HFF-Myc (cell line): ENCODE measurements at regions not wholly inside any gene's neighbourhood (a gene's known extent, or its start where the extent isn't known, plus 50 kb on each side); places are given as distances from the start of the nearest gene placed in this dataset.
"Not testable (repeated sequence)": the region's sequence is repeated elsewhere in the genome, so short reads cannot be mapped to it uniquely, and the experiment has no call there.

Experiments
- DNase-seq: peaks from one replicate; pipeline ENCODE4 v3.0.0-alpha.2; 2011; ENCODE audit warnings: low read depth; ENCODE audit errors: extremely low read depth
- H3K4me3 ChIP-seq: replicated peaks from 2 replicates; pipeline ENCODE4 v1.5.1; 2011; ENCODE audit warnings: low read depth, mild to moderate bottlenecking, control low read depth, low read length
- CTCF ChIP-seq: IDR thresholded peaks from 2 replicates; pipeline ENCODE4 v1.5.1; 2012; ENCODE audit warnings: mild to moderate bottlenecking, low read depth, low read length, control low read depth; ENCODE audit errors: missing control alignments

DNA sequence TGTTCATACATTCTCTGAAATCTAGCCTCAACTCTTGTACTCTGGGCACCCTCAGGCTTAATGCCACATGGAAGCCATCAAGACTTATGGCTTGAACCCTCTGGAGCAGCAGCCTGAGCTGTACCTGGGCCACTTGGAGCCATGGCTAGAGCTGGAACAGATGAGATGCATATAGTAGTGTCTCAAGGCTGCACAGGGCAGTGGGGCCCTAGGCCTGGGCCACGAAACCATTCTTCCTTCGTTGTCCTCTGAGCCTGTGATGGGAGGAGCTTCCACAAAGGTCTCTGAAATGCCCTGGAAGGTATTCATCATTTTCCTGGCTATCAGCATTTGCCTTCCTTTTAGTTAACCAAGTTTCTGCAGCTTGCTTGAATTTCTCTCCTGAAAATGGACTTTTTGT lies 1427.2 kb upstream of the PCDH10 start:
- DNase-seq, result no peak
- no peak overlapping the region for H3K4me3 ChIP-seq
- no peak for TF ChIP-seq CTCF

- H3K4me3 ChIP-seq, DNase-seq: not testable (repeated sequence)
Measured at GRCh38 chr4:131723069-131723468, 1426.0 kb upstream of the PCDH10 start.

GRCh38 chr4:131724847-131725246 lies 1424.2 kb upstream of the PCDH10 start:
- peak overlapping the region; percentile 23; the same call in 1 of the 2 replicates for H3K4me3 ChIP-seq
- DNase-seq, result peak; percentile 0

DNA sequence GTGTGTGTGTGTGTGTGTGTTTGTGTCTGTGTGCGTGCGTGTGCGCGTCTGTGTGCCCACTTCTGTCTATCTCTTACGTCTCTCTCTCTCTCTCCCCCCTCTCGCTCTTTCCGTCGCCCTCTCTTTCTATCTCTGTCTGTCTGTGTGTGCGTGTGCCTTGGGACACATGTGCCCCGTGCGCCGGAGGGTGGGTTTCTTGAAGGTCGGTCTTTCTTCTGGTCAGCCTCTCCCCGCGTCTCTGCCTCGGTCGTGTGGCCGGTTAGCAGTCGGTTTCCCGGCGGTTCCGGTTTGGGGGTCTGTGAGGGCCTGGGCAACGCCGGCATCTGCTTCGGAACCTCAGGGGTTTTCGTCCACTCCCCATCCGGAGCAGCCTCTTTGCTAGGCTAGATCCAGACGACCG lies 1423.6 kb upstream of the PCDH10 start:
- DNase-seq, H3K4me3 ChIP-seq: not testable (repeated sequence)

GRCh38 chr4:131726940-131727339 lies 1422.2 kb upstream of the PCDH10 start:
- H3K4me3 ChIP-seq, DNase-seq: not testable (repeated sequence)

GRCh38 chr4:131727418-131727817 lies 1421.7 kb upstream of the PCDH10 start:
- DNase-seq, H3K4me3 ChIP-seq: not testable (repeated sequence)

GRCh38 chr4:131729205-131729604 lies 1419.9 kb upstream of the PCDH10 start:
- not testable (repeated sequence) for DNase-seq, H3K4me3 ChIP-seq

- not testable (repeated sequence) for DNase-seq, H3K4me3 ChIP-seq
Measured at GRCh38 chr4:131729716-131730398, 1419.2 kb upstream of the PCDH10 start.

GRCh38 chr4:131730574-131730973 lies 1418.5 kb upstream of the PCDH10 start:
- not testable (repeated sequence) for H3K4me3 ChIP-seq, DNase-seq

DNA sequence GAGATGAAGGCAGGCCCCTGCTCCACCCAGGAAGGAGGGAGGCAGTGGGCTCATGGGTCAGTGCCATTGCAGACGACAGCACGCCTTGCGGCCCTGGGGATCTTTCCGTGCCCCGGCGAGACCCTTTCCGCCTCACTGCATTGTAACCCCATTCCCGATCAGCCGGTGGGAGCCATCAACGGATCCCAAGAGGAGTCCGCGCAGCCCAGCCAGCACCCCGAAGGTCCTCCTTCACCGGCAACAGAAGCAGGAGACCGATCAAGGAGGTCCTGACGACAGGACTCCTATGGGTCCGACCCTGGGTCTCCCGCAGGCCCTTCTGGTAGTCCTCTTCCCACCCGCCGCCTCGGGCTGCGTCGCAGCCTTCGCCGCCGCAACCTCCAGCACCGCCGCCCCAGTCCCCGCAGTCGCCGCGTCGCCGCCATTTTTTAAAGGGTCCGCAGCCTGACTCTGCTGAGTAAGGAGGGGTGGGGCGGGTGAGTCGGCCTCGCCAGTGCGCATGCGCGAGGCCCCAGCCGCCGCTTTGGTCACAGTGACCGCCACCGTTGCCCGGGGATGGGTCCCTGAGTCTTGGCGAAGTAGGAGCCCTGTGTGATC lies 1417.0 kb upstream of the PCDH10 start:
- DNase-seq, H3K4me3 ChIP-seq: not testable (repeated sequence)

GRCh38 chr4:131734321-131734720 lies 1414.8 kb upstream of the PCDH10 start:
- DNase-seq, H3K4me3 ChIP-seq: not testable (repeated sequence)

DNA sequence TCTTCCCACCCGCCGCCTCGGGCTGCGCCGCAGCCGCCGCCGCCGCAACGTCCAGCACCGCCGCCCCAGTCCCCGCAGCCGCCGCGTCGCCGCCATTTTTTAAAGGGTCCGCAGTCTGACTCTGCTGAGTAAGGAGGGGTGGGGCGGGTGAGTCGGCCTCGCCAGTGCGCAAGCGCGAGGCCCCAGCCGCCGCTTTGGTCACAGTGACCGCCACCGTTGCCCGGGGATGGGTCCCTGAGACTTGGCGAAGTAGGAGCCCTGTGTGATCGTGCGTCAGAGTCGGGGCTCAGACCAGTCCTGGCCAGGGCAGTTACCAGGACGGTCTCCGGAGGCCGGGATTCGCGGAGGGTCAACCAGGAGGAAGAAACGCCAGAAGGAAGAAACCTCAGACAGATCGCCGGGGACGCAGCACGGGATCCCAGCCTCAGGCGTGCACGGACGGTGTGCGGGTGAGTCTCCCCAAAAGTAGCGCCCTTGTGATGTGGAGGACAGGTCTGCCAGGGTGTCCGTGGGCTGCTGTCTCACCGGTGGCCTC lies 1414.2 kb upstream of the PCDH10 start:
- not testable (repeated sequence) for H3K4me3 ChIP-seq, DNase-seq

GRCh38 chr4:131738991-131739390 lies 1410.1 kb upstream of the PCDH10 start:
- not testable (repeated sequence) for H3K4me3 ChIP-seq, DNase-seq

DNA sequence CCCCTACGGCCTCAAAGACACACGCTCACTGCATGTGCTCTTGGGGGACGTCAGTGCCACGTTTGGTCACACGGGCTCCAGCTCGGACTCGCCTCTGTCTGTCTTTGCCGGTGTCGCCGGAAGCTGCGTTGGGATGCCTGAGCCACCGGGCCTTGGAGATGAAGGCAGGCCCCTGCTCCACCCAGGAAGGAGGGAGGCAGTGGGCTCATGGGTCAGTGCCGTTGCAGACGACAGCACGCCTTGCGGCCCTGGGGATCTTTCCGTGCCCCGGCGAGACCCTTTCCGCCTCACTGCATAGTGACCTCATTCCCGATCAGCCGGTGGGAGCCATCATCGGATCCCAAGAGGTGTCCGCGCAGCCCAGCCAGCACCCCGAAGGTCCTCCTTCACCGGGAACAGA lies 1407.3 kb upstream of the PCDH10 start:
- H3K4me3 ChIP-seq, DNase-seq: not testable (repeated sequence)

- DNase-seq, H3K4me3 ChIP-seq: not testable (repeated sequence)
Measured at GRCh38 chr4:131742536-131743205, 1406.4 kb upstream of the PCDH10 start.

DNA sequence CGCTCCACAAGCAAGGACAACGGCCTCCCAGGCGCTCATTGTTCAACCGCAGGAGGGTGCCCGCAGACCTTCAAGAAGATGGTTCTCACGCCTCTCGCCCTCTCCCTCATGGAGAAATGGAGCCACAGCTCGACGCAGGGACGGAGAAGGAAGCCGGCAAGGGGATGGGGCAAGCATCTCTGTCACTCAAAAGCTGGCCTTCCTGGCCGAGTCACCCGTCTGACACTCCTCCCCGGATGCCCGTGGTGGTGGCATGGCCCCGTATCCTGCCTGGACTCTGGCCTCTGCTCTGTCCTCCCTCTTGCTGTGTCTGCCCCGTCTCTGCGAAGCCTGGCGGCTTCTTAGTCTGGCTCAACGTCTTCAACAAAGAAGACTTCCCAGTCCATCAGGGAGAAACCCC lies 1405.7 kb upstream of the PCDH10 start:
- DNase-seq, H3K4me3 ChIP-seq: not testable (repeated sequence)

GRCh38 chr4:131747203-131747602 lies 1401.9 kb upstream of the PCDH10 start:
- DNase-seq, H3K4me3 ChIP-seq: not testable (repeated sequence)

GRCh38 chr4:131749224-131749623 lies 1399.9 kb upstream of the PCDH10 start:
- not testable (repeated sequence) for DNase-seq

More at GRCh38 chr4:131749224-131749623, 1399.9 kb upstream of the PCDH10 start:
- H3K4me3 ChIP-seq, result not testable (repeated sequence)
